Fibroblast of lung (primary cell): ENCODE measurements at regions not wholly inside any gene's neighbourhood (a gene's known extent, or its start where the extent isn't known, plus 50 kb on each side); places are given as distances from the start of the nearest gene placed in this dataset.

Experiments used
- DNase-seq, 2 donors: peaks; one replicate each; pipeline versions ENCODE4 v3.0.0 to v3.0.0-alpha.2; 2010; ENCODE audit warnings: low read depth in 2 of 2
- H2AFZ ChIP-seq: 2 replicates; pipeline ENCODE4 v1.5.1; 2012; ENCODE audit warnings: low read length, control low read depth, inconsistent platforms
- H3K27ac ChIP-seq: 2 replicates; pipeline ENCODE4 v1.5.1; 2011; ENCODE audit warnings: low read length, control low read depth; ENCODE audit not compliant: insufficient read depth
- H3K27me3 ChIP-seq: 2 replicates; pipeline ENCODE4 v1.5.1; 2011; ENCODE audit warnings: mild to moderate bottlenecking, low read length; ENCODE audit not compliant: control insufficient read depth, insufficient read depth
- H3K36me3 ChIP-seq: 2 replicates; pipeline ENCODE4 v1.5.1; 2011; ENCODE audit warnings: low read length; ENCODE audit not compliant: control insufficient read depth, insufficient read depth
- H3K4me1 ChIP-seq: 2 replicates; pipeline ENCODE4 v1.5.1; 2011; ENCODE audit warnings: low read length; ENCODE audit not compliant: control insufficient read depth, insufficient read depth; ENCODE audit errors: extremely low read depth
- H3K4me2 ChIP-seq: 2 replicates; pipeline ENCODE4 v1.5.1; 2011; ENCODE audit warnings: low read length, control low read depth; ENCODE audit not compliant: insufficient read depth; ENCODE audit errors: extremely low read depth
- H3K4me3 ChIP-seq, 4 experiments: fragments of 200-600 bp in 1 of 4; sonication (generic) in 1 of 4; replicated peaks in 1 of 4; 2 replicates each; pipeline ENCODE4 v1.5.1; 2011 to 2016; ENCODE audit warnings: low read length in 4 of 4, low read depth in 3 of 4, mild to moderate bottlenecking in 3 of 4, control low read depth in 2 of 4, inconsistent platforms in 1 of 4, mixed read lengths in 1 of 4; ENCODE audit not compliant: insufficient read depth in 1 of 4; ENCODE audit errors: control extremely low read depth in 1 of 4
- H3K79me2 ChIP-seq: 2 replicates; pipeline ENCODE4 v1.5.1; 2012; ENCODE audit warnings: mild to moderate bottlenecking, low read length, inconsistent platforms; ENCODE audit not compliant: control insufficient read depth, insufficient read depth
- H3K9ac ChIP-seq: 2 replicates; pipeline ENCODE4 v1.5.1; 2011; ENCODE audit warnings: mild to moderate bottlenecking, low read length, control low read depth; ENCODE audit not compliant: insufficient read depth
- H3K9me3 ChIP-seq: 2 replicates; pipeline ENCODE4 v1.5.1; 2012; ENCODE audit warnings: low read depth, low read length; ENCODE audit not compliant: control insufficient read depth, insufficient read depth
- H4K20me1 ChIP-seq: 2 replicates; pipeline ENCODE4 v1.5.1; 2011; ENCODE audit warnings: low read length; ENCODE audit not compliant: control insufficient read depth, insufficient read depth; ENCODE audit errors: extremely low read depth
- CTCF ChIP-seq, 2 donors: IDR thresholded peaks in 1 of 2; conservative IDR thresholded peaks in 1 of 2; 1 replicate in 1 of 2; 2 replicates in 1 of 2; pipeline ENCODE4 v1.5.1; 2011 to 2012; ENCODE audit warnings: low read length in 2 of 2, control low read depth in 1 of 2, inconsistent platforms in 1 of 2, low read depth in 1 of 2, mild to moderate bottlenecking in 1 of 2
- EZH2 ChIP-seq: IDR thresholded peaks from 2 replicates; pipeline ENCODE4 v1.5.1; 2012; ENCODE audit warnings: low read length, control low read depth, mild to moderate bottlenecking; ENCODE audit errors: missing control alignments

GRCh38 chr4:178738026-178738425 is 1295.8 kb upstream of the AGA start:
- H3K27me3 ChIP-seq = no peaks in the 10 kb centered on the region
- no peaks in the 10 kb centered on the region for H3K4me1 ChIP-seq

GRCh38 chr4:178745203-178745602 is 1303.0 kb upstream of the AGA start:
- TF ChIP-seq EZH2 (no peak), CTCF (conservative IDR thresholded peaks at IDR 0.05 in 1 of 2, IDR thresholded peaks at IDR 0.05 in 1 of 2; ENCODE audit: low read depth in 1 of 2, low read length in 2 of 2) (no peak)
- H3K27ac ChIP-seq = no peak overlapping the region
- no peak overlapping the region for H2AFZ ChIP-seq
- DNase-seq = peak; percentile 4 to 35
- H3K4me3 ChIP-seq = no peak overlapping the region
- no peaks in the 10 kb centered on the region for H3K36me3 ChIP-seq
- no peaks in the 10 kb centered on the region for H3K4me1 ChIP-seq
- H3K27me3 ChIP-seq = no peaks in the 10 kb centered on the region
- H3K9me3 ChIP-seq = no peaks in the 10 kb centered on the region
- H4K20me1 ChIP-seq = no peaks in the 10 kb centered on the region
- no peak overlapping the region for H3K9ac ChIP-seq
- H3K4me2 ChIP-seq = no peak overlapping the region
- no peaks in the 10 kb centered on the region for H3K79me2 ChIP-seq

More at GRCh38 chr4:178738026-178738425, 1295.8 kb upstream of the AGA start:
- H3K4me2 ChIP-seq = no peak overlapping the region
- no peaks in the 10 kb centered on the region for H4K20me1 ChIP-seq
- no peak overlapping the region for H3K9ac ChIP-seq
- no peaks in the 10 kb centered on the region for H3K36me3 ChIP-seq
- no peak overlapping the region for H2AFZ ChIP-seq
- peak; percentile 4 to 58 for DNase-seq
- H3K27ac ChIP-seq = no peak overlapping the region
- no peak overlapping the region for H3K4me3 ChIP-seq
- TF ChIP-seq EZH2 = no peak
- TF ChIP-seq CTCF (conservative IDR thresholded peaks at IDR 0.05 in 1 of 2, IDR thresholded peaks at IDR 0.05 in 1 of 2; ENCODE audit: low read depth in 1 of 2, low read length in 2 of 2) = no peak
- no peaks in the 10 kb centered on the region for H3K9me3 ChIP-seq
- H3K79me2 ChIP-seq = no peaks in the 10 kb centered on the region

DNA sequence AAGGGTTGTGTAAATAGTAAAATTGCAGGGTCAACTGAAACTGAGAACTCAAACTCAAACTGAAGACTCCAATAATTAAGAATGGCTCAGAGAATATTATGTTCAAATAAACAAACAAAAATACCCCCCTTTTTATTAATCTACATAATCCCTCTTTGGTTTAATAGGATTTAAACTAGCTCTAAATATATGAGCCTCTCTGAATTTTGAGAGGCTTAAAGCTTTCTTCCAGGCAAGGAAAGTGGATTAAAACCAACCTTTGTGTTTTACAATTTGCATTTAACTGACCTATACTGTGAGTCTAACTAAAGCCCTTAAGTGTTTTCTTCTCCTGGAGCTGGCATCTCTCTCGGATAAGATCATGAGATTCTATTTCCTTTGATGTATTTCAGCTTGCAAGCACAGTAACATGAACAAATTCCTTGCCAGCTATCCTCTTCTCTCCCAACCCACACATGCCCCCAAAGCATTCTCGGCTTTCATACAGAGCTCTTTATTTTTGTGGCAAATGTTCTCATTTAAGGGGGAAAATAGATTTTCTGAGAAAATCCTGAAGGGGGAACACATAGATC is 1310.8 kb upstream of the AGA start:
- H3K36me3 ChIP-seq = no peaks in the 10 kb centered on the region
- H3K4me3 ChIP-seq = no peak overlapping the region
- no peaks in the 10 kb centered on the region for H3K9me3 ChIP-seq
- H3K27me3 ChIP-seq = no peaks in the 10 kb centered on the region
- H3K4me2 ChIP-seq = no peak overlapping the region
- H3K9ac ChIP-seq = no peak overlapping the region
- no peak overlapping the region for H2AFZ ChIP-seq
- no peaks in the 10 kb centered on the region for H4K20me1 ChIP-seq
- TF ChIP-seq EZH2 = no peak
- no peak for TF ChIP-seq CTCF (conservative IDR thresholded peaks at IDR 0.05 in 1 of 2, IDR thresholded peaks at IDR 0.05 in 1 of 2; ENCODE audit: low read depth in 1 of 2, low read length in 2 of 2)
- no peaks in the 10 kb centered on the region for H3K4me1 ChIP-seq
- no peak overlapping the region for H3K27ac ChIP-seq
- DNase-seq = peak; percentile 1 to 9
- H3K79me2 ChIP-seq = no peaks in the 10 kb centered on the region
